H1 (cell line): ENCODE measurements at regions not wholly inside any gene's neighbourhood (a gene's known extent, or its start where the extent isn't known, plus 50 kb on each side); places are given as distances from the start of the nearest gene placed in this dataset.

Source experiments
- CTCF ChIA-PET: fragments of 300-600 bp; sonication (Branson Sonifier 250); formaldehyde crosslinking; loops from one replicate; lab custom pipeline; 2021; ENCODE audit not compliant: partially characterized antibody; lab: Charles Lee
- POLR2A ChIA-PET: fragments of 300-600 bp; sonication (Branson Sonifier 250); formaldehyde crosslinking; loops from one replicate; lab custom pipeline; 2021; ENCODE audit warnings: inconsistent platforms; ENCODE audit not compliant: partially characterized antibody; lab: Charles Lee
- DNase-seq, 2 experiments: peaks; one replicate each; pipeline versions ENCODE4 v3.0.0 to v3.0.0-alpha.2; 2010 to 2022; ENCODE audit warnings: low spot score in 2 of 2, low read depth in 1 of 2, mixed read lengths in 1 of 2
- FAIRE-seq: peaks from 2 replicates; lab custom pipeline; 2011; peaks lifted over from hg19 to GRCh38; lab: Jason Lieb, UNC
- H2AFZ ChIP-seq: 2 replicates; pipeline ENCODE4 v1.8.1; 2012; ENCODE audit warnings: low read length, inconsistent platforms
- H2AK5ac ChIP-seq: 2 replicates; pipeline ENCODE4 v1.6.1; 2013; ENCODE audit warnings: low read depth, low read length
- H2BK120ac ChIP-seq: replicated peaks from 2 replicates; pipeline ENCODE3; 2013; ENCODE audit warnings: low read depth, low read length, inconsistent platforms
- H2BK12ac ChIP-seq: 2 replicates; pipeline ENCODE4 v1.6.1; 2013; ENCODE audit warnings: low read depth, low read length
- H2BK15ac ChIP-seq: 2 replicates; pipeline ENCODE4 v1.6.1; 2013; ENCODE audit warnings: low read length
- H2BK20ac ChIP-seq: 2 replicates; pipeline ENCODE4 v1.6.1; 2013; ENCODE audit warnings: low read length
- H2BK5ac ChIP-seq: 2 replicates; pipeline ENCODE4 v1.6.1; 2013; ENCODE audit warnings: low read depth, low read length
- H3K14ac ChIP-seq: 2 replicates; pipeline ENCODE4 v1.6.1; 2013; ENCODE audit warnings: inconsistent platforms; ENCODE audit not compliant: insufficient read length
- H3K18ac ChIP-seq: 2 replicates; pipeline ENCODE4 v1.6.1; 2013; ENCODE audit warnings: low read length; ENCODE audit errors: extremely low read depth
- H3K23ac ChIP-seq: 2 replicates; pipeline ENCODE4 v1.6.1; 2013; ENCODE audit warnings: inconsistent platforms; ENCODE audit not compliant: insufficient read length
- H3K23me2 ChIP-seq: 2 replicates; pipeline ENCODE4 v1.6.1; 2013; ENCODE audit warnings: low read depth, low read length
- H3K27ac ChIP-seq: 2 replicates; pipeline ENCODE4 v1.6.1; 2011; ENCODE audit warnings: low read depth, low read length, inconsistent platforms
- H3K27me3 ChIP-seq, 4 experiments: replicated peaks in 1 of 4; 1 replicate in 1 of 4; 2 replicates in 3 of 4; pipeline versions ENCODE4 v1.6.1 to v1.8.1; 2011 to 2013; ENCODE audit warnings: low read length in 3 of 4, mild to moderate bottlenecking in 3 of 4, inconsistent platforms in 2 of 4, mixed read lengths in 2 of 4, moderate library complexity in 1 of 4; ENCODE audit not compliant: control insufficient read depth in 3 of 4, insufficient read depth in 3 of 4; ENCODE audit errors: extremely low read depth in 1 of 4
- H3K36me3 ChIP-seq, 4 experiments: 2 replicates each; pipeline versions ENCODE4 v1.6.1 to v1.8.1; 2011 to 2013; ENCODE audit warnings: mild to moderate bottlenecking in 4 of 4, low read length in 3 of 4, moderate library complexity in 2 of 4, control low read depth in 1 of 4, inconsistent platforms in 1 of 4; ENCODE audit not compliant: insufficient read depth in 4 of 4, control insufficient read depth in 2 of 4
- H3K4ac ChIP-seq: replicated peaks from 2 replicates; pipeline ENCODE3; 2013; ENCODE audit warnings: low read length, low read depth, mixed read lengths, inconsistent platforms; ENCODE audit not compliant: insufficient read length
- H3K4me1 ChIP-seq, 4 experiments: replicated peaks in 1 of 4; 1 replicate in 1 of 4; 2 replicates in 3 of 4; pipeline versions ENCODE4 v1.6.1 to v1.8.1; 2011 to 2013; ENCODE audit warnings: low read length in 3 of 4, inconsistent platforms in 2 of 4, mixed read lengths in 1 of 4; ENCODE audit not compliant: insufficient read depth in 4 of 4, control insufficient read depth in 3 of 4
- H3K4me2 ChIP-seq, 2 experiments: 2 replicates each; pipeline versions ENCODE4 v1.6.1 to v1.8.1; 2011 to 2013; ENCODE audit warnings: low read depth in 2 of 2, low read length in 2 of 2, control low read depth in 1 of 2, inconsistent platforms in 1 of 2, mild to moderate bottlenecking in 1 of 2; ENCODE audit not compliant: insufficient read depth in 1 of 2
- H3K4me3 ChIP-seq, 4 experiments: fragments of 200-600, 300-600 bp in 1 of 4; sonication (generic), shearing (Covaris generic), sonication (Bioruptor Twin) in 1 of 4; 2 replicates each; pipeline versions ENCODE4 v1.5.1 to v1.8.1; 2011 to 2016; ENCODE audit warnings: low read length in 4 of 4, low read depth in 3 of 4, control low read depth in 2 of 4, inconsistent platforms in 2 of 4, mild to moderate bottlenecking in 2 of 4, mixed read lengths in 1 of 4, moderate library complexity in 1 of 4; ENCODE audit not compliant: insufficient read depth in 2 of 4; ENCODE audit errors: extremely low read depth in 1 of 4
- H3K56ac ChIP-seq: replicated peaks from 2 replicates; pipeline ENCODE3; 2013; ENCODE audit warnings: low read depth, mild to moderate bottlenecking, mixed read lengths, low read length, inconsistent platforms; ENCODE audit not compliant: insufficient read length
- H3K79me1 ChIP-seq: 2 replicates; pipeline ENCODE4 v1.6.1; 2013; ENCODE audit warnings: low read depth, low read length, control low read depth
- H3K79me2 ChIP-seq, 2 experiments: 2 replicates each; pipeline versions ENCODE4 v1.6.1 to v1.8.1; 2012 to 2013; ENCODE audit warnings: low read length in 2 of 2, mild to moderate bottlenecking in 2 of 2, inconsistent platforms in 1 of 2; ENCODE audit not compliant: insufficient read depth in 2 of 2, control insufficient read depth in 1 of 2
- H3K9ac ChIP-seq, 4 experiments: replicated peaks in 1 of 4; 1 replicate in 1 of 4; 2 replicates in 3 of 4; pipeline versions ENCODE4 v1.6.1 to v1.8.1; 2011 to 2013; ENCODE audit warnings: low read depth in 3 of 4, low read length in 3 of 4, control low read depth in 2 of 4, mild to moderate bottlenecking in 2 of 4, moderate library complexity in 2 of 4, inconsistent platforms in 1 of 4; ENCODE audit errors: extremely low read depth in 1 of 4
- H3K9me3 ChIP-seq, 2 experiments: 2 replicates each; pipeline versions ENCODE4 v1.6.1 to v1.8.1; 2012 to 2013; ENCODE audit warnings: mild to moderate bottlenecking in 2 of 2, moderate library complexity in 2 of 2, control low read depth in 1 of 2, inconsistent platforms in 1 of 2, low read depth in 1 of 2, low read length in 1 of 2, mixed read lengths in 1 of 2; ENCODE audit not compliant: insufficient read depth in 2 of 2
- H4K20me1 ChIP-seq, 2 experiments: replicated peaks in 1 of 2; 2 replicates each; pipeline versions ENCODE3 to v1.8.1; 2011 to 2013; ENCODE audit warnings: inconsistent platforms in 2 of 2, low read length in 2 of 2, mild to moderate bottlenecking in 1 of 2; ENCODE audit not compliant: insufficient read depth in 2 of 2, control insufficient read depth in 1 of 2
- H4K5ac ChIP-seq: 2 replicates; pipeline ENCODE4 v1.6.1; 2013; ENCODE audit warnings: low read length, low read depth, mixed read lengths, inconsistent platforms; ENCODE audit not compliant: insufficient read length
- H4K8ac ChIP-seq: 2 replicates; pipeline ENCODE4 v1.8.0; 2013; ENCODE audit warnings: mild to moderate bottlenecking, moderate library complexity, low read length, inconsistent platforms; ENCODE audit not compliant: insufficient read depth; ENCODE audit errors: extremely low read depth
- H4K91ac ChIP-seq: replicated peaks from 2 replicates; pipeline ENCODE3; 2013; ENCODE audit warnings: low read length, mixed read lengths, inconsistent platforms; ENCODE audit not compliant: insufficient read length
- BCL11A ChIP-seq, 2 experiments: IDR thresholded peaks; one replicate each; pipeline ENCODE4 v1.6.1; 2011; ENCODE audit warnings: low read depth in 2 of 2, low read length in 2 of 2, mild to moderate bottlenecking in 2 of 2
- CBX5 ChIP-seq: fragments of 300-800, 300-1000 bp; sonication (generic); IDR thresholded peaks from 2 replicates; pipeline ENCODE4 v1.7.1; 2016; ENCODE audit warnings: antibody characterized with exemption, low read length, low read depth
- CEBPB ChIP-seq: IDR thresholded peaks from 2 replicates; pipeline ENCODE4 v1.6.1; 2012; ENCODE audit warnings: low read depth, low read length
- EGR1 ChIP-seq: IDR thresholded peaks from 2 replicates; pipeline ENCODE4 v1.6.1; 2011; ENCODE audit warnings: low read depth, low read length, borderline replicate concordance
- EZH2 ChIP-seq: fragments of 200-600 bp; sonication (generic); IDR thresholded peaks from 2 replicates; pipeline ENCODE4 v1.7.1; 2012; ENCODE audit warnings: low read depth, mild to moderate bottlenecking, moderate library complexity, low read length, inconsistent platforms; ENCODE audit not compliant: severe bottlenecking
- GTF2F1 ChIP-seq: IDR thresholded peaks from 2 replicates; pipeline ENCODE4 v1.6.1; 2012; ENCODE audit warnings: low read depth, low read length, improper control_type of control experiment, borderline replicate concordance
- PHF8 ChIP-seq: fragments of 200-600 bp; sonication (generic); conservative IDR thresholded peaks from 2 replicates; pipeline ENCODE4 v1.7.1; 2012; ENCODE audit warnings: low read depth, mild to moderate bottlenecking, inconsistent platforms, low read length, moderate library complexity
- RAD21 ChIP-seq, 2 experiments: IDR thresholded peaks in 1 of 2; conservative IDR thresholded peaks in 1 of 2; 2 replicates each; pipeline ENCODE4 v1.6.1; 2011; ENCODE audit warnings: low read depth in 2 of 2, low read length in 2 of 2, improper control_type of control experiment in 1 of 2, inconsistent platforms in 1 of 2, mild to moderate bottlenecking in 1 of 2, moderate library complexity in 1 of 2
- SIX5 ChIP-seq: IDR thresholded peaks from 2 replicates; pipeline ENCODE4 v1.6.1; 2011; ENCODE audit warnings: mild to moderate bottlenecking, low read depth, low read length
- ZNF274 ChIP-seq: IDR thresholded peaks from 2 replicates; pipeline ENCODE4 v1.7.0; 2012; ENCODE audit warnings: low read length, borderline replicate concordance; ENCODE audit errors: extremely low read depth
- WGBS, 2 experiments: shearing (Covaris generic) in 1 of 2; methylation state at CpG; one replicate each; pipeline versions ENCODE4 v1.1.6 to v1.1.7; 2013 to 2015; ENCODE audit warnings: low lambda C conversion rate in 2 of 2, mixed read lengths in 2 of 2, inconsistent platforms in 1 of 2, low coverage in 1 of 2, missing lambda C conversion rate in 1 of 2; ENCODE audit not compliant: insufficient replicate concordance in 2 of 2, insufficient coverage in 1 of 2, insufficient read length in 1 of 2; ENCODE audit errors: extremely low coverage in 1 of 2, missing lambda C conversion rate in 1 of 2; 5-methylcytosine and 5-hydroxymethylcytosine counted together

GRCh38 chr7:114081606-114082425 is 163.0 kb upstream of the PPP1R3A start:
- Histone ChIP-seq H2BK120ac (no peak overlapping the region), H4K8ac (no peak overlapping the region), H3K9ac (no peak overlapping the region), H3K27ac (no peak overlapping the region), H4K5ac (no peak overlapping the region), H3K14ac (no peak overlapping the region), H2AK5ac (no peak overlapping the region), H3K79me1 (no peaks in the 10 kb centered on the region), H2BK20ac (no peak overlapping the region), H4K20me1 (no peaks in the 10 kb centered on the region), H3K79me2 (no peaks in the 10 kb centered on the region), H2AFZ (no peak overlapping the region), H4K91ac (no peak overlapping the region), H3K18ac (no peak overlapping the region), H3K36me3 (no peaks in the 10 kb centered on the region), H2BK15ac (no peak overlapping the region), H2BK12ac (no peak overlapping the region), H3K23ac (no peak overlapping the region), H3K27me3 (peaks cover 21 to 49% (median 38%) of the 10 kb centered on the region in 4 experiments; a peak in 6 of 7 replicates), H3K23me2 (peaks cover 26% of the 10 kb centered on the region), H3K4ac (no peak overlapping the region), H3K9me3 (no peaks in the 10 kb centered on the region; a peak in 1 of 4 replicates), H3K4me3 (peak overlapping the region in 1 of 4 experiments; percentile 71; a peak in 1 of 8 replicates), H3K4me1 (peaks cover 0 to 12% (median 2%) of the 10 kb centered on the region in 4 experiments; a peak in 5 of 7 replicates), H2BK5ac (no peak overlapping the region), H3K4me2 (peak overlapping the region; percentile 83 to 100; a peak in 3 of 4 replicates), H3K56ac (no peak overlapping the region)
- FAIRE-seq (peak; percentile 32), DNase-seq (no peak)
- POLR2A ChIA-PET = interaction anchor here (0.8 kb wide), 1 partner anchor 117 kb away, joined by 3 read pairs; no protein-coding TSS in a partner anchor
- 29% methylated on average over 6 of the region's 6 CpGs; no CpG with 5 or more reads in 1 of the 2 experiments for WGBS, 2 experiments
- CTCF ChIA-PET = interaction anchor here (0.6 to 3.7 kb wide), 28 partner anchors 9 to 1767 kb away, joined by 3 to 27 read pairs (median 3); partner anchors contain the start of gene FOXP2
- TF ChIP-seq CBX5 (no peak), RAD21 (IDR thresholded peaks at IDR 0.05 in 1 of 2, conservative IDR thresholded peaks at IDR 0.05 in 1 of 2; ENCODE audit: low read depth in 2 of 2, low read length in 2 of 2) (peak; percentile 81 to 86), ZNF274 (no peak), SIX5 (no peak), EZH2 (no peak), EGR1 (no peak), GTF2F1 (no peak), CEBPB (peak; percentile 76), PHF8 (no peak), BCL11A (IDR thresholded peaks at IDR 0.05; ENCODE audit: low read depth in 2 of 2, low read length in 2 of 2) (no peak)
